HCT116 (cell line): ENCODE measurements at regions not wholly inside any gene's neighbourhood (a gene's known extent, or its start where the extent isn't known, plus 50 kb on each side); places are given as distances from the start of the nearest gene placed in this dataset.

Experiments
- ATAC-seq: fragments of 200-7000 bp; cut with Tn5 transposase; 2 replicates; pipeline ENCODE4 v1.9.1; 2020; ENCODE audit warnings: mild to moderate bottlenecking, moderate library complexity
- BruUV-seq: library from RNA; stranded (reverse); fragments of 400-500 nt; replicated peaks from 2 replicates; lab custom pipeline; 2021; lab: Mats Ljungman, UMichigan
- CTCF ChIA-PET: fragments of 300-600 bp; sonication (Branson Sonifier 250); formaldehyde crosslinking; loops from one replicate; lab custom pipeline; 2021; ENCODE audit warnings: antibody characterized with exemption; lab: Charles Lee
- POLR2A ChIA-PET: fragments of 300-600, 350-600 bp; sonication (Branson Sonifier 250); formaldehyde crosslinking; loops from one replicate; lab custom pipeline; 2021; ENCODE audit warnings: antibody characterized with exemption; lab: Charles Lee
- RAD21 ChIA-PET, 2 experiments: fragments of 300-600 bp; sonication (Branson Sonifier 250); formaldehyde crosslinking; loops; one replicate each; lab custom pipeline; 2023; ENCODE audit warnings: low total read pairs in 2 of 2; ENCODE audit not compliant: uncharacterized antibody in 2 of 2, unreplicated experiment in 2 of 2, low non-redundant PET in 1 of 2; lab: Charles Lee
- DNase-seq: peaks from one replicate; pipeline ENCODE4 v3.0.0-alpha.2; 2010; ENCODE audit warnings: low read depth, low spot score
- H2AFZ ChIP-seq: fragments of 200-600 bp; shearing (Covaris generic), sonication (generic); 2 replicates; pipeline ENCODE4 v1.6.1; 2017; ENCODE audit warnings: low read depth, mixed run types, mixed read lengths, antibody characterized with exemption, low read length; ENCODE audit not compliant: poor library complexity, severe bottlenecking
- H3K27ac ChIP-seq: 2 replicates; pipeline ENCODE4 v1.5.1; 2012; ENCODE audit warnings: low read depth, low read length
- H3K27me3 ChIP-seq: fragments of 200-600 bp; sonication (generic); 2 replicates; pipeline ENCODE4 v1.6.1; 2016; ENCODE audit warnings: mixed run types, low read length, mixed read lengths; ENCODE audit not compliant: insufficient read depth
- H3K36me3 ChIP-seq, 2 experiments: fragments of 200-500 bp in 1 of 2; fragments of 200-600 bp in 1 of 2; sonication (Bioruptor generic) in 1 of 2; sonication (generic) in 1 of 2; 2 replicates each; pipeline versions ENCODE4 v1.5.1 to v1.6.1; 2014 to 2016; ENCODE audit warnings: low read length in 2 of 2, inconsistent platforms in 1 of 2, mixed read lengths in 1 of 2, mixed run types in 1 of 2; ENCODE audit not compliant: insufficient read depth in 2 of 2, control insufficient read depth in 1 of 2
- H3K4me1 ChIP-seq, 2 experiments: fragments of 200-600 bp in 1 of 2; sonication (generic) in 1 of 2; 2 replicates each; pipeline versions ENCODE4 v1.5.1 to v1.6.1; 2012 to 2017; ENCODE audit warnings: low read length in 2 of 2, inconsistent platforms in 1 of 2, mild to moderate bottlenecking in 1 of 2, mixed read lengths in 1 of 2, mixed run types in 1 of 2, moderate library complexity in 1 of 2; ENCODE audit not compliant: insufficient read depth in 2 of 2, control insufficient read depth in 1 of 2
- H3K4me2 ChIP-seq: fragments of 200-600 bp; sonication (generic); 2 replicates; pipeline ENCODE4 v1.6.1; 2017; ENCODE audit warnings: mixed run types, low read length, mixed read lengths
- H3K4me3 ChIP-seq, 2 experiments: fragments of 200-600 bp in 1 of 2; sonication (generic) in 1 of 2; replicated peaks in 1 of 2; 2 replicates each; pipeline ENCODE4 v1.5.1; 2011 to 2016; ENCODE audit warnings: low read length in 2 of 2, control low read depth in 1 of 2, low read depth in 1 of 2, mild to moderate bottlenecking in 1 of 2, mixed read lengths in 1 of 2, mixed run types in 1 of 2
- H3K79me2 ChIP-seq: fragments of 200-600 bp; sonication (generic); 2 replicates; pipeline ENCODE4 v1.6.1; 2017; ENCODE audit warnings: mild to moderate bottlenecking, mixed run types, low read length, moderate library complexity, mixed read lengths; ENCODE audit not compliant: insufficient read depth
- H3K9ac ChIP-seq: fragments of 200-600 bp; sonication (generic); 2 replicates; pipeline ENCODE4 v1.6.1; 2016; ENCODE audit warnings: low read length, mixed read lengths
- H3K9me2 ChIP-seq: fragments of 200-600 bp; sonication (generic), shearing (Covaris generic); 2 replicates; pipeline ENCODE4 v1.6.1; 2017; ENCODE audit warnings: mixed run types, mild to moderate bottlenecking, moderate library complexity; ENCODE audit not compliant: insufficient read depth
- H3K9me3 ChIP-seq, 2 experiments: fragments of 200-500 bp in 1 of 2; fragments of 200-600 bp in 1 of 2; sonication (Bioruptor generic) in 1 of 2; sonication (generic) in 1 of 2; 2 replicates each; pipeline ENCODE4 v1.6.1; 2014 to 2017; ENCODE audit warnings: low read length in 2 of 2, mixed read lengths in 2 of 2, inconsistent platforms in 1 of 2, low read depth in 1 of 2, mild to moderate bottlenecking in 1 of 2, mixed run types in 1 of 2, moderate library complexity in 1 of 2; ENCODE audit not compliant: control insufficient read depth in 1 of 2, insufficient read depth in 1 of 2
- H4K20me1 ChIP-seq: fragments of 200-600 bp; sonication (generic), shearing (Covaris generic); 2 replicates; pipeline ENCODE4 v1.6.1; 2017; ENCODE audit warnings: mixed run types, mild to moderate bottlenecking, moderate library complexity; ENCODE audit not compliant: insufficient read depth
- CBX3 ChIP-seq: IDR thresholded peaks from 2 replicates; pipeline ENCODE4 v1.6.1; 2012; ENCODE audit warnings: low read depth
- JUND ChIP-seq: IDR thresholded peaks from 2 replicates; pipeline ENCODE4 v1.6.1; 2012
- POLR2A ChIP-seq: IDR thresholded peaks from 2 replicates; pipeline ENCODE4 v1.7.0; 2011; ENCODE audit warnings: borderline replicate concordance; ENCODE audit not compliant: insufficient read depth, insufficient read length; ENCODE audit errors: extremely low read depth
- POLR2AphosphoS5 ChIP-seq: IDR thresholded peaks from 2 replicates; pipeline ENCODE4 v1.6.1; 2011; ENCODE audit warnings: mild to moderate bottlenecking, low read depth, low read length, moderate library complexity
- SRF ChIP-seq: IDR thresholded peaks from 2 replicates; pipeline ENCODE4 v1.6.1; 2012; ENCODE audit warnings: low read depth
- YY1 ChIP-seq: IDR thresholded peaks from 2 replicates; pipeline ENCODE4 v1.6.1; 2011; ENCODE audit warnings: low read length, low read depth, moderate library complexity, mild to moderate bottlenecking; ENCODE audit not compliant: insufficient replicate concordance; ENCODE audit errors: extremely low read depth
- ZFX ChIP-seq: fragments of 450-650 bp; IDR thresholded peaks from 2 replicates; pipeline ENCODE4 v1.6.1; 2017
- intact Hi-C: fragments of 100-400 bp; cut with micrococcal nuclease; formaldehyde crosslinking; loops from 2 replicates; pipeline ENCODE4 v1.10.0; 2022

DNA sequence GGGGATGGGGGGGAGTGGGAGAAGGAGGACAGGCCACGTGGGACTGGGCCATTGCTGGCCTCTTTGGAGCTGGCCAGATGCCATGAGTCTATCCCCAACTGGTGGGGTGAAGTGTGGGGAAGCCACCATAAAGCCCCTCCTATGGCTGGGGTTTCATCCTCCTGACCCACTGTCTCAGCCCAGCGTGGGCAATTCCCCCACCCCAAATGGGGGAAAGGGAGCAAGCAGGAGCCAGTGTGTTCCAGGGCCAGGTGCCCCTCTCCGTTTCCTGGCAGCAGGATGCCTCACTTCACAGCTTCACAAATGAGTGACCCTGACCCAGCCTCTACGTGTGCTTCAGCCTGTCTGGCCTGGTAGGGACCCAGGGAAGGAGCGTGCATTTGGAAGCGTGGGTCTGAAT, 474.7 kb upstream of the HS6ST1 start:
- Histone ChIP-seq H3K27ac (no peak overlapping the region), H3K4me2 (no peak overlapping the region), H3K9me3 (no peaks in the 10 kb centered on the region), H3K4me1 (no peaks in the 10 kb centered on the region), H3K9ac (no peak overlapping the region), H3K9me2 (no peaks in the 10 kb centered on the region), H3K27me3 (peaks cover 27% of the 10 kb centered on the region), H4K20me1 (no peaks in the 10 kb centered on the region), H3K36me3 (no peaks in the 10 kb centered on the region), H3K4me3 (no peak overlapping the region), H2AFZ (no peak overlapping the region), H3K79me2 (no peaks in the 10 kb centered on the region)
- ChIA-PET CTCF (no interaction called here), RAD21 (no interaction called here), POLR2A (no interaction called here)
- no peak for TF ChIP-seq YY1
- intact Hi-C loops: no loop called here
- no TSS peak for BruUV-seq
- ATAC-seq (no peak), DNase-seq (no peak)

DNA sequence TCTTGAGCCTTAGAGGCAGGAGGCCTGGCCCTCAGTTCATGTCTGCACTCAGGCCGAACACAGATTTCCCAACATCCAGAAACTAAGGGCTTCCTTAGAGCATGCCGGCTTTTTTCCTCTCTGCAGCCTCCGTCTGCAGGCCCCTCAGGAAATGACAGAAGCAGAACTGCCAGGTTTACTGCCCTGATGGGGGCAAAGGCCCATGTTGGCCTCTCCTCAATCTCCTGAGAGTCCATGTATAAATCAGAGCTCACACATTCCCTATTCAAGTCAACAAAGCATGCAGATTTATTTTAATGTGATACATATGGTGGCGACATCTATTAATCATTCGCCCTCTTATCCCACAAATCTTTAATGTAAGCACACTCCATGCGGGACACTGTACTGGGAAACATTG, 475.6 kb upstream of the HS6ST1 start:
- no TSS peak for BruUV-seq
- no peak for TF ChIP-seq SRF
- no peak for TF ChIP-seq JUND
- TF ChIP-seq YY1: no peak
- TF ChIP-seq CBX3: no peak
- TF ChIP-seq ZFX: no peak
- no peak for TF ChIP-seq POLR2A
- TF ChIP-seq POLR2AphosphoS5: no peak
- TF ChIP-seq, all 23 proteins: peak for 0
- RAD21 ChIA-PET: no interaction called here
- POLR2A ChIA-PET: no interaction called here
- no peaks in the 10 kb centered on the region for H3K9me3 ChIP-seq
- no peaks in the 10 kb centered on the region for H3K36me3 ChIP-seq
- H3K27ac ChIP-seq: no peak overlapping the region
- peaks cover 29% of the 10 kb centered on the region for H3K27me3 ChIP-seq
- no peak overlapping the region for H2AFZ ChIP-seq
- H3K9me2 ChIP-seq: no peaks in the 10 kb centered on the region
- no peaks in the 10 kb centered on the region for H3K79me2 ChIP-seq
- no peak for ATAC-seq
- intact Hi-C loops: no loop called here
- H3K4me3 ChIP-seq: no peak overlapping the region
- CTCF ChIA-PET: no interaction called here
- H3K9ac ChIP-seq: no peak overlapping the region
- H4K20me1 ChIP-seq: no peaks in the 10 kb centered on the region
- no peaks in the 10 kb centered on the region for H3K4me1 ChIP-seq
- no peak overlapping the region for H3K4me2 ChIP-seq
- DNase-seq: no peak
